GM12873 (cell line): ENCODE measurements at regions not wholly inside any gene's neighbourhood (a gene's known extent, or its start where the extent isn't known, plus 50 kb on each side); places are given as distances from the start of the nearest gene placed in this dataset.

Experiments
- TF ChIP-seq, protein P1 (sequence below): IDR thresholded peaks from 2 replicates; pipeline ENCODE4 v1.5.1; 2012; ENCODE audit warnings: low read depth, mild to moderate bottlenecking, moderate library complexity, low read length, control low read depth; ENCODE audit not compliant: insufficient read depth; ENCODE audit errors: missing control alignments

DNA sequence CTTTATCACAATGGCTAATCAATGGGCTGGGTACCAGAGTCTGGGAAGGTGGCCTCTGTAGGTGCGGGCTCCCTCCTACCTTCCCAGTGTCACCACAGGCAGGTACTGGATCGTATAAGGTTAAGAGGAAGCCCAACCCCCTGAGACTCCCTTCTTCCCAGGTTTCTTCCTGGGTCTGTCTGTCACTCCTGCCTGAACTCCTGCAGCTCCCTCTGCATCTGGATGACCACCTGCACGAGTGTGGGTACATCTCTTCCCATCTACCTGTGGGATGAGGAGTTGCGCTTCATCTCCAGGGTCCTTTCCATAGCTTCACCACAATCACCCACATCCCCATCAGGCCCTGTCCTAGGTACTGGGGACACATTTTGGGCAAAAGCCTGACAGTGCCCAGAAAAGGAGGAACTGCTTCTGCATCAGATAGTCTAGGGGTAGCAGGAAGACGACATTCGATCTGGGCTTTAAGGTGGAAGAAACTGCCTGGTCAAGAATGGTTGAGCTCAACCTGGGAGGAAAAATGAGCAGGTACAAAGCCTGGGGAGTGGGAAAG, 112.2 kb upstream of the ALDH1B1 start:
- TF ChIP-seq, protein P1, sequence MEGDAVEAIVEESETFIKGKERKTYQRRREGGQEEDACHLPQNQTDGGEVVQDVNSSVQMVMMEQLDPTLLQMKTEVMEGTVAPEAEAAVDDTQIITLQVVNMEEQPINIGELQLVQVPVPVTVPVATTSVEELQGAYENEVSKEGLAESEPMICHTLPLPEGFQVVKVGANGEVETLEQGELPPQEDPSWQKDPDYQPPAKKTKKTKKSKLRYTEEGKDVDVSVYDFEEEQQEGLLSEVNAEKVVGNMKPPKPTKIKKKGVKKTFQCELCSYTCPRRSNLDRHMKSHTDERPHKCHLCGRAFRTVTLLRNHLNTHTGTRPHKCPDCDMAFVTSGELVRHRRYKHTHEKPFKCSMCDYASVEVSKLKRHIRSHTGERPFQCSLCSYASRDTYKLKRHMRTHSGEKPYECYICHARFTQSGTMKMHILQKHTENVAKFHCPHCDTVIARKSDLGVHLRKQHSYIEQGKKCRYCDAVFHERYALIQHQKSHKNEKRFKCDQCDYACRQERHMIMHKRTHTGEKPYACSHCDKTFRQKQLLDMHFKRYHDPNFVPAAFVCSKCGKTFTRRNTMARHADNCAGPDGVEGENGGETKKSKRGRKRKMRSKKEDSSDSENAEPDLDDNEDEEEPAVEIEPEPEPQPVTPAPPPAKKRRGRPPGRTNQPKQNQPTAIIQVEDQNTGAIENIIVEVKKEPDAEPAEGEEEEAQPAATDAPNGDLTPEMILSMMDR = no peak

DNA sequence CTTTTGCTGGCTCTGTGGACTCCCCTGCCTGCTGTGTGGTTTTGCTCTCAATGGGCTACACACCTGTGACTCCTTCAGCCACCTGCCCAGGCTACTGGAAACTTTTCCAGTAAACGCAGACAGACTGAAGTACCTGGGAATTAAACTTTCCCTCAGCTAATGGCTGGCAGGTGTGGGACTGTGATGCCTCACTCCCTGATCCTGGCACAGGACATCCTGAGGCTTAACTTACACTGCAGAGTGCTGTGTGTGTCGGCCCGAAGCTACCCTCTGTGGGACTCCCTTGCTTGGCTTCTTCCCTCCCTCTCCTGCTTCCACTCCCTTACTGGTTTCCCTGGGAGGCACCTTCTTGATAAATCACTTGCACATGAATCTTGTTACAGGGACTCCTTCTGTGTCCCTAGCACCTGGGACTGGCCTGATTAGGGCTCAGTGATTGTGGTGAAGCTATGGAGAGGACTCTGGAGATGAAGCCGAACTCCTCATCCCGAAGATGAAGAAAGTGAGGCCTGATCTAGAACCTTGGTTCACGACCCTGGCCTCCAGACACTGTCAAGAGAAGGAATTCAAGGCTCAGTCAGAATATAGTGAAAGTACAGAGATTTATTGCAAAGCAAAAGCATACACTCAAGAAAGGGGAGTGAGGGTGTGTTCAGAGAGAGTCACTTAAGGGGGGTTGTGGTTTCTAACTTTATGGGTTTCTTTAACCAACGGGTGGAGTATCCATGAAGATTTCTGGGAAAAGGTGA, 113.4 kb upstream of the ALDH1B1 start:
- TF ChIP-seq, protein P1 = no peak

DNA sequence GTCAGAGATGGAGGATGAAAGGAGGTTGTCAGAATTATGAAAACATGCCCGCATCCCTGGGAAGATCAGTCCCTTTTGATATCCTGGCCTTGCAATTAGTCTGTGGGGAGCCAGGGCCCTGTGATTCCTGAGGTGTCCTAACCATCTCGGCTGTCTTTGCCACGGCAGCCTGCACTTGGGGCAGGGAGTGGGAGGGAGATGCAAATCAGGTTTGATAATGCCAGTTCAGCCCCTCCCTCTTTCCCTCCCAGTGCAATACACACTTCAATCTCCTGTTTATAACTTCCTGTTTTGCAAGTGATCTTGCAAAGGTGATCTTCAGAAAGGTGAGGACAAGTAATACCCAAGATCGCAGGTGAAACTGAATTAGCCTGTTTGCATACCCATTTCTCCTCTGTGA, 114.0 kb upstream of the ALDH1B1 start:
- TF ChIP-seq, protein P1 = no peak

DNA sequence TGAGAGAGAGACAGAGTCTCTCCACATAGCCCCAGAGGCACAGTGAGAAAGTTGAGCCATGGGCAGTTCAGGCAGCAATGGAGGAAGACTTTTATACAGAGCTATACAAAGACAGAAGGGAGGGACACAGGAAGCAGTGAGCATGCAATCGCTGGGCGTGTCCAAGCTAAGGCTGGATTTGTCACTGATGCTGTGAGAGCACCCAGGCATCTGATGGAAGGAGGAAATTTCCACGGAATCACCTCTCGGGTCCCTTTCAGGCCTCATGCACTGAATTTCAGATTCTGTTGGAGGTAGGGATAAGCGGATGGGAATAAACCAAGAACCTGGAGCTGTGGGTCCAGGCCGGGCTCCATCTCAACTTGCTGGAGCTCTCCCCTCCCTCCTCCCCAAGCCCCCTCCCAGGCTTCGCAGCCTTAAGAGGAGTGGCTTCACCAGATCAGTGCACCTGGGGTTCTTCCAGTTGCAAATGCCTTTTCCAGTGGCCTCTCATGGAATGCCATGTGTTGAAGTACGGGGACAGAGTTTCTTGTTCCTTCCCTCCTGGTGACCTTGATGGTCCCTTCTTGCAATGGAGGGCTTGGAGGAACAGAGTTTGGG, 114.8 kb upstream of the ALDH1B1 start:
- TF ChIP-seq, protein P1 = no peak

DNA sequence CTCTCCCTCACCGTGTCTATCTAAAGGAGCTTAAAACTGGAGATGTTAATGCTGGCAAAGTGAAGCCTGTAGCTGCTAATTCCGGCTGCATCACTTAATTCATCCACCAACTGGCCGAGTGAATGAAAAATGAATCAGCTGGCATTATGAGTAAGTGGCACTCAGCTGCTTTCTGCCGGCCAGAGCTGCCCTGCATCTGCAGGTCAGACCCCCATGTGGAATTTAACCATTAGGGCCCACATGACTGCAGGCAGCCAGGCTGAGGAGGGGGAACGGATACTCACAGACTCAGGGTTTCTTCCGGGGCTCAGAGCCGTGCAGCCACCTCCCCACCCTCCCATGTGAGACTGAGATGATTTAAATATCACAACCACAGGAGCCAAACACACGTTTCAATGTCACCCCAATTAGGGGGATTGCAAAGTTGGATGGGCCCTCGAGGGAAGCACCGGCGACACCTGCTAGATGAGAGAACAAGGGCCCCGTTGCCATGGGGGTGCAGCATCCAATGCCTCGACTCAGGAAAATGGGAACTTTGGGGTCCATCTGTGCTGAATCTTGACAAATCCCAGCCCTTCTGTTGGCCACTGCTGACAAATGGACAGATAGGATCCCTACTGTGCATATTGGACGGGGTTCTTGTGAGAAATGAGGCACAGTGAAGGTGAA, 115.6 kb upstream of the ALDH1B1 start:
- TF ChIP-seq, protein P1 = no peak

DNA sequence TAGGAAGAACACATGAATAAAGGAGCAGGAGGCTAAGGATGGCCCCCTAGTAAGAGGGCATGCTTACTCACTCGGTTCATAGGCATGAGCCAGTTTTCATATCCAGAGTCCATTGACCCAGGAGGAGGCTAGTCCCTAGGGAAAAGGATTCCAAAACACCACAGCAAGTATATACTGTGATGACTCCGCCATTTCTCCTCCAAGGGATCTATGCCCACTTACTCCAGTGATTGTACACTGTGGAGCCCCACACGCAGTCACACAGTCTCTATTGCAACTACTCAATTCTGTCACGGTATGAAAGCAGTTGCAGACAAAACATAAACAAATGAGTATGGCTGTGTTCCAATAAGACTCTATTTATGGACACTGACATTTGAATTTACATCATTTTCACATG, 117.7 kb upstream of the ALDH1B1 start:
- TF ChIP-seq, protein P1 = no peak

DNA sequence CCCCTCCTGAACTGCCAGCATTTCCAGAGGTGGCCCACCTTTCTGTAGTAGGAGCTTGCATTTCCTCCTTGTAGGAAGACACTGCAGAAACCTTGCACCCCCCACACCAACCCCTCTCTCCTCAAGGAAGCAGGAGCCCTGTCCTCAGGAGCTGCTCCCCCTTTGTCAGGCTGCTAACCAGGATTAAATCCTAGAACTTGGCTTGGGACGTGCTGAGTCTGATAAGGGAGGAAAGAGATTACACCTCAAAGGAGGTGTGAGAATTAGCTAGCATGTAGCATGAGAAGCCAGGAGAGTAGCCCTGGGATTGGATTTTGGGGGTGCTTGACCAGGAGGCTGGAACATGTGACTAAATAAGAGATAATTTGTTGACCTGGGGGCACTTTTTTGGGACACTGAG, 119.8 kb upstream of the ALDH1B1 start:
- TF ChIP-seq, protein P1 = no peak
